IMR-90 (cell line): ENCODE measurements at regions not wholly inside any gene's neighbourhood (a gene's known extent, or its start where the extent isn't known, plus 50 kb on each side); places are given as distances from the start of the nearest gene placed in this dataset.

Source experiments
- ATAC-seq: fragments of 200-7000 bp; cut with Tn5 transposase; 2 replicates; pipeline ENCODE4 v1.9.1; 2020; ENCODE audit warnings: low read depth, mild to moderate bottlenecking, moderate library complexity
- BruUV-seq: library from RNA; stranded (reverse); fragments of 400-500 nt; replicated peaks from 2 replicates; lab custom pipeline; 2021; lab: Mats Ljungman, UMichigan
- CTCF ChIA-PET: fragments of 300-600 bp; formaldehyde crosslinking; extraction: SDS; loops from one replicate; lab custom pipeline; 2021; ENCODE audit warnings: antibody characterized with exemption; lab: Yijun Ruan, JAX
- POLR2A ChIA-PET: fragments of 300-600 bp; sonication (Branson Sonifier 250); formaldehyde crosslinking; loops from one replicate; lab custom pipeline; 2022; ENCODE audit warnings: antibody characterized with exemption; ENCODE audit not compliant: unreplicated experiment; lab: Charles Lee
- DNase-seq: peaks from one replicate; pipeline ENCODE4 v3.0.0; 2013
- H2AFZ ChIP-seq: replicated peaks from 2 replicates; pipeline ENCODE3; 2013; ENCODE audit warnings: low read length, mild to moderate bottlenecking; ENCODE audit not compliant: poor library complexity
- H2AK5ac ChIP-seq: 2 replicates; pipeline ENCODE4 v1.6.1; 2013; ENCODE audit warnings: low read depth, low read length, inconsistent platforms
- H2AK9ac ChIP-seq: replicated peaks from 2 replicates; pipeline ENCODE3; 2013; ENCODE audit warnings: mild to moderate bottlenecking, low read depth, low read length, moderate library complexity; ENCODE audit not compliant: poor library complexity
- H2BK120ac ChIP-seq: 2 replicates; pipeline ENCODE4 v1.6.1; 2013; ENCODE audit warnings: low read depth, low read length, inconsistent platforms
- H2BK15ac ChIP-seq: 3 replicates; pipeline ENCODE4 v1.6.1; 2013; ENCODE audit warnings: low read depth, low read length, inconsistent platforms
- H2BK20ac ChIP-seq: 2 replicates; pipeline ENCODE4 v1.6.1; 2013; ENCODE audit warnings: low read depth, mild to moderate bottlenecking, inconsistent platforms, low read length, moderate library complexity
- H2BK5ac ChIP-seq: 2 replicates; pipeline ENCODE4 v1.6.1; 2013; ENCODE audit warnings: mild to moderate bottlenecking, low read depth, low read length, inconsistent platforms; ENCODE audit not compliant: poor library complexity, severe bottlenecking
- H3K14ac ChIP-seq: replicated peaks from 2 replicates; pipeline ENCODE4 v1.6.1; 2013; ENCODE audit warnings: low read depth, low read length, inconsistent platforms
- H3K18ac ChIP-seq: 2 replicates; pipeline ENCODE4 v1.6.1; 2013; ENCODE audit warnings: low read depth, low read length, control low read depth
- H3K23ac ChIP-seq: 2 replicates; pipeline ENCODE4 v1.6.1; 2013; ENCODE audit warnings: low read depth, low read length, inconsistent platforms
- H3K27ac ChIP-seq: 2 replicates; pipeline ENCODE4 v1.5.1; 2013; ENCODE audit warnings: mild to moderate bottlenecking, control low read depth, low read length; ENCODE audit not compliant: insufficient read depth
- H3K27me3 ChIP-seq: 2 replicates; pipeline ENCODE4 v1.6.1; 2013; ENCODE audit warnings: low read length; ENCODE audit not compliant: control insufficient read depth, insufficient read depth
- H3K36me3 ChIP-seq: 2 replicates; pipeline ENCODE4 v1.6.1; 2013; ENCODE audit warnings: low read length, mixed read lengths; ENCODE audit not compliant: control insufficient read depth, insufficient read depth
- H3K4ac ChIP-seq: 2 replicates; pipeline ENCODE4 v1.6.1; 2013; ENCODE audit warnings: low read depth, low read length, inconsistent platforms
- H3K4me1 ChIP-seq: 2 replicates; pipeline ENCODE4 v1.6.1; 2013; ENCODE audit warnings: low read length, mixed read lengths; ENCODE audit not compliant: control insufficient read depth, insufficient read depth
- H3K4me2 ChIP-seq: 2 replicates; pipeline ENCODE4 v1.6.1; 2013; ENCODE audit warnings: low read depth, mild to moderate bottlenecking, control low read depth, low read length, moderate library complexity
- H3K4me3 ChIP-seq: 2 replicates; pipeline ENCODE4 v1.5.1; 2013; ENCODE audit warnings: low read depth, mild to moderate bottlenecking, control low read depth, low read length, moderate library complexity; ENCODE audit not compliant: insufficient read depth
- H3K56ac ChIP-seq: 2 replicates; pipeline ENCODE4 v1.6.1; 2013; ENCODE audit warnings: low read length, inconsistent platforms; ENCODE audit not compliant: insufficient read depth; ENCODE audit errors: extremely low read depth
- H3K79me1 ChIP-seq, 2 experiments: 2 replicates each; pipeline ENCODE4 v1.6.1; 2013; ENCODE audit warnings: low read length in 2 of 2, inconsistent platforms in 1 of 2, low read depth in 1 of 2
- H3K9ac ChIP-seq: 2 replicates; pipeline ENCODE4 v1.6.1; 2013; ENCODE audit warnings: low read depth, low read length, control low read depth
- H3K9me1 ChIP-seq: 2 replicates; pipeline ENCODE4 v1.6.1; 2013; ENCODE audit warnings: low read length, inconsistent platforms; ENCODE audit not compliant: insufficient read depth
- H3K9me3 ChIP-seq: 2 replicates; pipeline ENCODE4 v1.6.1; 2013; ENCODE audit warnings: low read length; ENCODE audit not compliant: control insufficient read depth, insufficient read depth
- H4K20me1 ChIP-seq: 2 replicates; pipeline ENCODE4 v1.6.1; 2013; ENCODE audit warnings: low read length, inconsistent platforms; ENCODE audit not compliant: insufficient read depth
- H4K5ac ChIP-seq: 2 replicates; pipeline ENCODE4 v1.6.1; 2013; ENCODE audit warnings: mild to moderate bottlenecking, low read depth, low read length, control low read depth
- H4K8ac ChIP-seq, 2 experiments: 2 replicates each; pipeline ENCODE4 v1.6.1; 2013; ENCODE audit warnings: low read depth in 2 of 2, low read length in 2 of 2, control low read depth in 1 of 2, inconsistent platforms in 1 of 2
- H4K91ac ChIP-seq: 2 replicates; pipeline ENCODE4 v1.6.1; 2013; ENCODE audit warnings: low read depth, low read length, inconsistent platforms; ENCODE audit not compliant: insufficient read depth
- POLR2A ChIP-seq: IDR thresholded peaks from 2 replicates; pipeline ENCODE4 v1.6.1; 2012; ENCODE audit warnings: mild to moderate bottlenecking, low read depth, low read length
- WGBS, 2 experiments: methylation state at CpG; one replicate each; pipeline versions ENCODE4 v1.1.5 to v1.1.7; 2013; ENCODE audit warnings: missing lambda C conversion rate in 2 of 2; ENCODE audit not compliant: insufficient read length in 1 of 2; ENCODE audit errors: extremely low coverage in 2 of 2; 5-methylcytosine and 5-hydroxymethylcytosine counted together
- dilution Hi-C: fragments of 300-500 bp; cut with HindIII; formaldehyde crosslinking; loops from one replicate; pipeline ENCODE4 v1.14.3; 2018; ENCODE audit warnings: low sequenced_read_pairs; ENCODE audit not compliant: unreplicated experiment
- in situ Hi-C: fragments of 300-500 bp; cut with MboI; formaldehyde crosslinking; loops from 3 replicates; pipeline ENCODE4 v1.14.3; 2019; ENCODE audit warnings: low sequenced_read_pairs, inconsistent platforms, mixed read lengths
- intact Hi-C: fragments of 100-400 bp; cut with micrococcal nuclease; formaldehyde crosslinking; loops from 2 replicates; pipeline ENCODE4 v1.10.0; 2022

GRCh38 chr2:122905431-122905830 lies 1119.7 kb upstream of the CNTNAP5 start:
- Histone ChIP-seq H3K36me3 (no peaks in the 10 kb centered on the region), H4K5ac (no peak overlapping the region), H3K79me1 (no peaks in the 10 kb centered on the region), H2AFZ (no peak overlapping the region), H3K9me1 (no peaks in the 10 kb centered on the region), H2BK5ac (no peak overlapping the region), H2BK120ac (no peak overlapping the region), H3K18ac (no peak overlapping the region), H3K27me3 (no peaks in the 10 kb centered on the region), H3K4me2 (no peak overlapping the region), H4K91ac (no peak overlapping the region), H3K4ac (no peak overlapping the region), H3K27ac (no peak overlapping the region), H4K8ac (no peak overlapping the region), H3K23ac (no peak overlapping the region), H3K9ac (no peak overlapping the region), H3K4me1 (no peaks in the 10 kb centered on the region), H2AK5ac (no peak overlapping the region), H3K9me3 (0 out of 2 replicates have a peak, but pooled peaks cover 5% of the 10 kb centered on the region), H2AK9ac (no peak overlapping the region), H2BK20ac (no peak overlapping the region), H4K20me1 (no peaks in the 10 kb centered on the region), H3K56ac (no peak overlapping the region), H2BK15ac (no peak overlapping the region), H3K4me3 (no peak overlapping the region), H3K14ac (no peak overlapping the region)
- in situ Hi-C loops: no loop called here
- WGBS, 2 experiments: no CpG with 5 or more reads among the region's 4 CpGs
- ChIA-PET POLR2A (no interaction called here), CTCF (no interaction called here)
- no peak for ATAC-seq
- TF ChIP-seq POLR2A: no peak
- no peak for DNase-seq
- dilution Hi-C loops: no loop called here
- intact Hi-C loops: no loop called here
- no TSS peak for BruUV-seq
